ENCODE measurements at regions not wholly inside any gene's neighbourhood (a gene's known extent, or its start where the extent isn't known, plus 50 kb on each side); places are given as distances from the start of the nearest gene placed in this dataset.
"Not testable (repeated sequence)": the region's sequence is repeated elsewhere in the genome, so short reads cannot be mapped to it uniquely, and the experiment has no call there.

DNA sequence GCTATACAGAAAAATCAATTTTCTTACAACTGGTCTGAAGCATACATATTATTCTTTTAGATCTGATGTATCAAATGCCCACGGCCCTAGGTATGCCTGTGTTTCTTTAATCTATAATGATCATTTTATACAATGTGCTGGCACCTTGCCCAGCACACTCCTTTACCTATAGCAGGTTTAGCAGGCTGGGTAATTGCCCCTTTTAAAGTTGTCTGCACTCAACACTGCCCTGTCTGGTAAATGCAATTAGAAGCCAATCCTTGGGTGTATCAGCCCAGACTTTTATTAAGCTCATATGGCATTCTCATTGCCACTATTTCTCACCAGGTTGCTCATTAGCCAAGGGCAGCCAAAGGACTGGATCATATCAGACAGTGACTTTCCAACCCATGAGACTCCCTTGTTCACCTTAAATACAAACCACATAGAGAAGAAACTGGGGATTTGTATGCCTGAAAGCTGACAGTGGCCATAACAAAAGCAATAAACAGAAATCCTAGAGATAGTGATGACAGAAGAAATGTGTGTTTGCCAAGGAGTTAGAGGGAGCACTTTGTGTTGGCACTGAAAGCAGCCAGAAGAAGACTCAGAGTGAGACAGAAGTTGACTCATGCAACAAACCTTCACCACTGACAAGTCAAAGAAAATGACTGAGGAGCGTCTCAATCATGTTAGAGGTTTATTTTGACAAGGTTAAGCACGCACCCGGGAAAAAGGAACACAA, 334.2 kb downstream of the SPATA31A7 start:
- intact Hi-C loops (cut with DNase I); DNase-seq: not testable (repeated sequence)

DNA sequence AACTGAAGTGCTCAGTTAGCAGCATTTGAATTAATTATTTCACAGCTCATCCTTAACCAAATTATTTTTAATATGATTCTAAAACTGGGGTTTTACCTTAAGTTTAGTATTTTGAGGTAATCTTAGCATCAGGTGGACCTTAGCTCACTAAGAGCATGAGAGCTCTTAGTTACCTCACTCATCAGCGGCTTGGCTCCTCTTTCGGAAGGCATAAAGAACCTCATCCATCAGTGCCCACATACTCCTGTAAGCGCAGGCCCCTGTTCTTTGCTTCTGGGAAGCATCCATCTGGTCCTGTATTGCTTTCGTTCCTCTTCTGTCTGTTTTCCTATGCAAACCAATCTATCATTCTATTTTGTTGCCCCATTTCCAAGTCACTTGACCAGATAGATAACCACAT, 335.8 kb downstream of the SPATA31A7 start:
- DNase-seq; intact Hi-C loops (cut with DNase I): not testable (repeated sequence)

DNA sequence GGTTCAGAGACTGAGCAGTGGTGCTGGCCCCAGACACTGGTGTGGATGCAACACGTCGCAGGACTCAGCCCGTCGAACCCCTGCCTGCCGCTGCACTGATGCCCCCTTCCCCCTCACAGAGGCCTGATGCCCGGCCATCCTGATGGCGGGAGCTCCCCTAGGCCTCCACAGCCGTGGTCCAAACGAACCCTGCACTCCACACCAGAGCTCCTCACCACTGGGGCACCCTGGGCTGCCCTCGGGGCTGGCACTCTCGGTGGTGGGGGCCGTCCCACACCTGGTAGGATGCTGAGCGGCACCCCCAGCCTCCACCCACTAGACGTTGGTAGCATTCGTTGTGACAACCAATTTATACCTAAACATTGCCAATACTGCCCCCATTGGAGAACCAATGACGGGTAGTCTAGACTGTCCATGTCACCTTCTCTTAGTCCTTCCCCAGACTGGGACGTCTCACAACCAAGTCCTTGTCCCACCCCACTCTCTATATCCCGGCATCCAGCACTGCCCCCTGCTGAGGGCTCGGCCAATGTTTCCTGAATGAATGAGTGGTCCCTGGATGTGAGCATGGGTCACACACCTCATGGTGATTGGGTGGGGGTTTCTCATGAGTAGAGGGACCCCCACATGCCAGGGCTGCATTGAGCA, 360.4 kb downstream of the SPATA31A7 start:
- intact Hi-C loops (cut with DNase I), result not testable (repeated sequence)
- DNase-seq, result peak in 1 of 10 donors; percentile 75

DNA sequence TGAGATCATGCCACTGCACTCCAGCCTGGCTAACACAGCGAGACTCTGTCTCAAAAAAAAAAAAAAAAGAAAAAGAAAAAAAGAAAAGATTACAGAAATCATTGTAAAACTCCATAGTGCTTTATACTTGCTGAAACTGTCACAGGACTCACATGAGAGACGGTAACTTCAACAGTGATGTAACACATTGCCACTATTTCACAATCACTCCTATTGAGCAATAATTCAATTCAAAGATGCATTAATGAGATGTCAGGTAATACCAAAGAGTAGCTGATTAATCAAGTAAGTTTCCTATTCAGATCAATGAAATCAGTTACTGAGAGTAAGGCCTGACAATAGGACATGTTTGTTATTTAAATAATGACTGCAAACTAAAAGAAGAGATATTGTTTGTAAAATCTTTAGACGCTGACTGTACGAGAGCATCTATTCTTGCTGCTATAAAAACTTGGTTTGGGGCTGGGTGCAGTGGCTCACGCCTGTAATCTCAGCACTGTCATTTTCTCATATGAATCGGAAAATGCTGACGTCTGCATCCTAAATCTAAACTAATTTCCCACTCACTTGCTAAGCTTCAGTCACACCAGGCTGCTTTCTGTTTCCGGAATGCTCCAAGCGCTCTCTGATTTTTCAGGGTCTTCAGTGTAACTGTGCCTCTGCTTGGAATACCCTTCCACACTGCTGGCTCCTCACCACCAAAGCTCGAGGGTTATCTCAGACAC, 381.7 kb downstream of the SPATA31A7 start:
- DNase-seq; intact Hi-C loops (cut with DNase I): not testable (repeated sequence)

DNA sequence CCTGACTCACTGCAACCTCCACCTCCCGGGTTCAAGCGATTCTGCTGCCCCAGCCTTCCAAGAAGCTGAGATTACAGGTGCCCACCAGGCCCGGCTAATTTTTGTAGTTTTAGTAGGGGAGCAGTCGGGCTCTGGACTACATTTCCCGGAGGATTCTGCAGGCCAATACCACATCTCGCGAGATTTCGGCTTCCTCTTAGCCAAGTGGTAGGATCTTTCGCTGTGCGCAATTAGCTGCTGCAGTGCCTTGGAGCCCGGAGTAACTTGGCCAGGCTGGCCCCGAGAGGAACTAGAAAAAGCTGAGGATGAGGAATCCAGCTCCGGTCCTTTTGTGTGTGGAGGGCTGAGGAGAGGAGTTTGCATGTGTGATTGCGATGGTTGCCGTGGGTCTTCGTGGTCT, 382.5 kb downstream of the SPATA31A7 start:
- DNase-seq; intact Hi-C loops (cut with DNase I): not testable (repeated sequence)

DNA sequence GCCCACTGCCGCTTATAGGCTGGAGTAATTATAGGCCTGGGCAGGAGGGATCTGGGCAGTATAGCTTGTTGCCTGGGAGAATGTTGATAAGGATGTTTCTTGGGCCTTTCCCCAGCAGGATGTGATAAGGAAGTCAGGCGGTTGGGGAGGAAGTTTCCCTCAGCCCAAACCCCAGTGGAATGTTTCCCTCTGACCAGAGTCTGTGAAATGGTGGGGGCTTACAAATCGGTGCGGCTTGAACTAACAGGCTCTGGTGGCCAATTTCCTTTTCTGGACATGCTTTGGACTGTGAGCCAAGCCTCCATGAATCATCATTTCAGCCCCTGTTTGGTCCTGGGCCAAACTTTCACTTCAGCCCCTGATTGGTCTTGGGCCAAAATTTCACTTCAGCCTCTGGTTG, 383.6 kb downstream of the SPATA31A7 start:
- DNase-seq; intact Hi-C loops (cut with DNase I): not testable (repeated sequence)
